ENCODE measurements at regions not wholly inside any gene's neighbourhood (a gene's known extent, or its start where the extent isn't known, plus 50 kb on each side); places are given as distances from the start of the nearest gene placed in this dataset.

DNA sequence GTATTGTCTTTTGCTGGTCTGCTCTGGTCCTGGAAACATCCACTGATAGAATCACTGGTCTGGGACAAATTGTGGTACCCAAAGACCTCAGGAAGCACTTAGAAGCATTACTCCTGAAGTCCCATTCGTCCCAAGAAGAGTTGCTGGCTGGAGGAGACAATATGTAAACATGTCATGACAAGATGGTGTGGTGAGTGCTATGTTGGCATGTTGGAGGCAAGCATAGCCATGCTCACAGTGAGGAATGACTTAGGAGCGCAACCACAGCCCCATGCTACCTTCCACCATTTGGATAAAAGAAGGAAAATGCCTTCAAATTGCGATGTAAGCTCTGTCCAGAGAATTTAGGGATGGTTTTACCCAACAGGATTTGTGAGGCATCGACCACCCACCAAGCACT is 115.8 kb upstream of the STC2 start:
- ChIA-PET POLR2A (no interaction called here), CTCF (no interaction called here)
- TF ChIP-seq CTCF (IDR thresholded peaks at IDR 0.05; ENCODE audit: control extremely low read depth, extremely low read depth, low read depth, missing control alignments): no peak
- no peak for DNase-seq (ENCODE audit: extremely low spot score)

DNA sequence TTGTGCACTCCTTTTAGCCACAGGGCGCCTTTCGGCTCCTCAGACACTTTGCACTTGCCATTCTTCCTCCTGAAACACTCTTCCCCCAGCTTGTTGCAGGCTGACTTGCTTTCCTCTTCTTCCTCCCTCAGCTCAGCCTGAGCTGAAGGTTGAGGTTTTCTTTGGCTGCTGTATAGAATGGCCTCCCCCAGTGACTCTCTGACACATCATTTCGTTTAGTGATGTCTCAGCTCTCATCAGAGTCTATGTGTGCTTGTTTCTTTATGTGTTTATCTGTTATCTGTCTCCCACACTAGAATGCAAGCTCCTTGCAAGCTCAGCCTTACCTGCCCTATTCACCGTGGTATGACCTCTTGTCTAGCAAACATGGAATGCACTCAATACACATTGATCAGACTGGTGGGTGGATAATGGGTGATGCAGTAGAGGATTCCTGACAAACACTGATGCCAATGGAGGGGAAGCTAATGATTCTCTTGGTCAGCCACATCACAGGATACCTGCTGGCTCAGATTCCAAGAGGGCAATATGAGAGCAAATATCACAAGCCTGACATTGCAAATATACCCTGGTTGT is 112.9 kb upstream of the STC2 start:
- ChIA-PET POLR2A (no interaction called here), CTCF (interaction anchor here (0.8 to 1.1 kb wide), 2 partner anchors 9 to 11 kb away, joined by 5 read pairs; no protein-coding TSS in a partner anchor)
- no peak for DNase-seq (ENCODE audit: extremely low spot score)
- no peak for TF ChIP-seq CTCF (IDR thresholded peaks at IDR 0.05; ENCODE audit: control extremely low read depth, extremely low read depth, low read depth, missing control alignments)

DNA sequence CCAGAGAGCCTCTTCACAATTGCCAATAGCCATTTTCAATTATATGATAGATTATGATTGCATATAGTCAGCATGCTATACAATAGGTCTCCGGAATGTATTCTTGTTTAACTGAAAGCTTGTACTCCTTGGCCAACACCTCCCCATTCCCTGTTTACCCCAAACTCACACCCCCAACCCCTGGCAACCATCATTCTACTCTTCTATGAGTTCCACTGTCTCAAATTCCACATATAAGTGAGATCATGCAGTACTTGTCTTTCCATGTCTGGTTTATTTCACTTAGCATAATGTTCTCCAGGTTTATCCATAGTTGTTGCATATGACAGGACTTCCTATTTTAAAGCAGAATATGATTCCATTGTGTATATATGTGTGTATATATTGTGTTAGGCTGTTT is 110.7 kb upstream of the STC2 start:
- ChIA-PET CTCF (interaction anchor here (1.1 kb wide), 1 partner anchor 12 kb away, joined by 3 read pairs; no protein-coding TSS in a partner anchor), POLR2A (no interaction called here)
- TF ChIP-seq CTCF (IDR thresholded peaks at IDR 0.05; ENCODE audit: control extremely low read depth, extremely low read depth, low read depth, missing control alignments): no peak
- no peak for DNase-seq (ENCODE audit: extremely low spot score)

GRCh38 chr5:173435447-173435846 is 107.2 kb upstream of the STC2 start:
- ChIA-PET CTCF (no interaction called here), POLR2A (no interaction called here)
- TF ChIP-seq CTCF (IDR thresholded peaks at IDR 0.05; ENCODE audit: control extremely low read depth, extremely low read depth, low read depth, missing control alignments): no peak
- DNase-seq (ENCODE audit: extremely low spot score): no peak

DNA sequence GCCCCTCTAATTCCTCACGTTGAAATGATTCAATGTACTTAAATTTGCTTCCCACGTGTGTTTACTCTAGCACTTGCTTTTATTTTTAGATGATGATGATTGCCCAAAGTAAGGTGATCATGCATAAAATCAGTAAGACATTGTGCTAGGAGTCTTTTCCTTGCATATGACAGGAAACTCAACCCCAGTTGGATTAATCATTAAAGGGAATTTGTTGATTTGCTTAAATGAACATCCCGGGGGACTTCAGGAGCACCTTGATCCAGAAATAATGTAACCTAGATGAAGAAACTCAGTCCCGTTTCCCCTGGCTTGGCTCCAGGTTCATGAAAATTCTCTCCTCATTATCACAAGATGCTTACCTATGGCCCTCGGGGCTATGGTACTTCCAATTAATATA is 106.1 kb upstream of the STC2 start:
- POLR2A ChIA-PET: no interaction called here
- no peak for DNase-seq (ENCODE audit: extremely low spot score)
- CTCF ChIA-PET: no interaction called here
- TF ChIP-seq CTCF (IDR thresholded peaks at IDR 0.05; ENCODE audit: control extremely low read depth, extremely low read depth, low read depth, missing control alignments): no peak

DNA sequence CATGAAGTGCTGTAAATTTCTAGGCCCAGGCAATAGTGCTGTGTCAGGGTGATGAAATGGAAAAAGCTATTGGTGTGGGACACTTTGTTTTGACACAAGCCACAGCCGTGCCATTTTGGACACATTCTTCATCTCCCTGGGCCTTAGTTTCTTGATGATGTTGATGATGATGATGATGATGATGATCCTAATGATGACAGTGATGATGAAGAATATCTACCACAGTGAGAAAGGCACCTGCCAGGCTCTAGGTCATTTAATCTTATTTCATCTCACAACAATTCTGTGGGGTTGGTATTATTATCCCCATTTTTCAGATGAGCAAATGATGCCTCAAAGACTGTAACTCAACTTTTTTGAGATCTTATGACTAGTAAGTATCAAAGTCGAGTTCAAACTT is 102.2 kb upstream of the STC2 start:
- ChIA-PET CTCF (no interaction called here), POLR2A (no interaction called here)
- TF ChIP-seq CTCF (IDR thresholded peaks at IDR 0.05; ENCODE audit: control extremely low read depth, extremely low read depth, low read depth, missing control alignments): no peak
- DNase-seq (ENCODE audit: extremely low spot score): no peak

All from GM10248 (cell line).